H9 (cell line): ENCODE measurements at regions not wholly inside any gene's neighbourhood (a gene's known extent, or its start where the extent isn't known, plus 50 kb on each side); places are given as distances from the start of the nearest gene placed in this dataset.

Source experiments
- DNase-seq: peaks from one replicate; pipeline ENCODE4 v3.0.0-alpha.2; 2017
- H2AFZ ChIP-seq: one replicate; pipeline ENCODE4 v1.6.1; 2013; ENCODE audit warnings: mild to moderate bottlenecking, low read length, control low read depth, moderate library complexity
- H2AK5ac ChIP-seq: 2 replicates; pipeline ENCODE4 v1.6.1; 2013; ENCODE audit warnings: low read length, control low read depth, mixed read lengths; ENCODE audit not compliant: insufficient read length
- H2BK120ac ChIP-seq: one replicate; pipeline ENCODE4 v1.6.1; 2013; ENCODE audit warnings: low read depth, mild to moderate bottlenecking, low read length, control low read depth, inconsistent platforms; ENCODE audit not compliant: poor library complexity, severe bottlenecking
- H2BK12ac ChIP-seq: 2 replicates; pipeline ENCODE4 v1.6.1; 2013; ENCODE audit warnings: low read length, control low read depth, mixed read lengths, low read depth; ENCODE audit not compliant: insufficient read length
- H2BK15ac ChIP-seq: 2 replicates; pipeline ENCODE4 v1.6.1; 2013; ENCODE audit warnings: low read depth, low read length, control low read depth
- H2BK20ac ChIP-seq: one replicate; pipeline ENCODE4 v1.6.1; 2013; ENCODE audit warnings: low read depth, mild to moderate bottlenecking, low read length, control low read depth, inconsistent platforms; ENCODE audit not compliant: poor library complexity, severe bottlenecking
- H2BK5ac ChIP-seq: 2 replicates; pipeline ENCODE4 v1.6.1; 2013; ENCODE audit warnings: low read length, control low read depth, mixed read lengths; ENCODE audit not compliant: insufficient read length
- H3K14ac ChIP-seq: 2 replicates; pipeline ENCODE4 v1.6.1; 2013; ENCODE audit warnings: low read length, control low read depth; ENCODE audit not compliant: insufficient read depth
- H3K18ac ChIP-seq: 2 replicates; pipeline ENCODE4 v1.6.1; 2013; ENCODE audit warnings: low read depth, mild to moderate bottlenecking, mixed read lengths, low read length, control low read depth; ENCODE audit not compliant: insufficient read length
- H3K23ac ChIP-seq: 2 replicates; pipeline ENCODE4 v1.6.1; 2013; ENCODE audit warnings: low read length, control low read depth, mixed read lengths, low read depth; ENCODE audit not compliant: insufficient read length
- H3K23me2 ChIP-seq: 2 replicates; pipeline ENCODE4 v1.6.1; 2013; ENCODE audit warnings: low read depth, mild to moderate bottlenecking, mixed read lengths, low read length, control low read depth; ENCODE audit not compliant: insufficient read length, poor library complexity, severe bottlenecking
- H3K27ac ChIP-seq: 2 replicates; pipeline ENCODE4 v1.5.1; 2013; ENCODE audit warnings: low read length, control low read depth, mixed read lengths, low read depth; ENCODE audit not compliant: insufficient read length
- H3K27me3 ChIP-seq: 2 replicates; pipeline ENCODE4 v1.6.1; 2013; ENCODE audit warnings: low read length, control low read depth, inconsistent platforms; ENCODE audit not compliant: insufficient read depth
- H3K4ac ChIP-seq: 2 replicates; pipeline ENCODE4 v1.6.1; 2013; ENCODE audit warnings: low read depth, mild to moderate bottlenecking, control low read depth, inconsistent platforms, low read length, moderate library complexity
- H3K4me1 ChIP-seq: 2 replicates; pipeline ENCODE4 v1.6.1; 2013; ENCODE audit warnings: low read length, control low read depth, inconsistent platforms; ENCODE audit not compliant: insufficient read depth
- H3K4me2 ChIP-seq: 2 replicates; pipeline ENCODE4 v1.6.1; 2013; ENCODE audit warnings: low read length, control low read depth, mixed read lengths; ENCODE audit not compliant: insufficient read length, insufficient read depth
- H3K56ac ChIP-seq: 2 replicates; pipeline ENCODE4 v1.6.1; 2013; ENCODE audit warnings: low read depth, mild to moderate bottlenecking, mixed read lengths, low read length, control low read depth; ENCODE audit not compliant: insufficient read length
- H3K79me1 ChIP-seq: 2 replicates; pipeline ENCODE4 v1.6.1; 2013; ENCODE audit warnings: low read depth, mild to moderate bottlenecking, moderate library complexity, low read length, control low read depth, inconsistent platforms; ENCODE audit not compliant: insufficient read depth, poor library complexity, severe bottlenecking
- H3K79me2 ChIP-seq: 2 replicates; pipeline ENCODE4 v1.6.1; 2013; ENCODE audit warnings: low read length, control low read depth, inconsistent platforms; ENCODE audit not compliant: insufficient read depth
- H3K9ac ChIP-seq: 2 replicates; pipeline ENCODE4 v1.6.1; 2013; ENCODE audit warnings: low read length, control low read depth, mixed read lengths; ENCODE audit not compliant: insufficient read length; ENCODE audit errors: extremely low read depth
- H3K9me3 ChIP-seq: one replicate; pipeline ENCODE4 v1.6.1; 2013; ENCODE audit warnings: low read depth, low read length, inconsistent platforms; ENCODE audit not compliant: control insufficient read depth
- H3T11ph ChIP-seq: one replicate; pipeline ENCODE4 v1.6.1; 2013; ENCODE audit warnings: mild to moderate bottlenecking, low read length, control low read depth, inconsistent platforms
- H4K20me1 ChIP-seq: one replicate; pipeline ENCODE4 v1.6.1; 2013; ENCODE audit not compliant: control insufficient read depth, insufficient read length, insufficient read depth
- H4K5ac ChIP-seq: 2 replicates; pipeline ENCODE4 v1.6.1; 2013; ENCODE audit warnings: low read depth, mild to moderate bottlenecking, mixed read lengths, low read length, control low read depth; ENCODE audit not compliant: insufficient read length
- H4K8ac ChIP-seq: replicated peaks from 2 replicates; pipeline ENCODE4 v1.6.1; 2013; ENCODE audit warnings: low read length, control low read depth, mixed read lengths, low read depth; ENCODE audit not compliant: insufficient read length
- H4K91ac ChIP-seq: 2 replicates; pipeline ENCODE4 v1.6.1; 2013; ENCODE audit warnings: low read depth, mild to moderate bottlenecking, moderate library complexity, mixed read lengths, low read length, control low read depth; ENCODE audit not compliant: insufficient read length
- H3K27ac Mint-ChIP-seq, 3 experiments: 2 replicates in 2 of 3; 3 replicates in 1 of 3; pipeline ENCODE4 v1.8.0; 2020 to 2021; ENCODE audit warnings: mixed read lengths in 3 of 3, mild to moderate bottlenecking in 1 of 3, moderate library complexity in 1 of 3
- H3K27me3 Mint-ChIP-seq: 2 replicates; pipeline ENCODE4 v1.8.0; 2021; ENCODE audit warnings: low read depth, mild to moderate bottlenecking, moderate library complexity, mixed read lengths
- H3K36me3 Mint-ChIP-seq, 3 experiments: 2 replicates in 2 of 3; 3 replicates in 1 of 3; pipeline ENCODE4 v1.8.0; 2020 to 2021; ENCODE audit warnings: low read depth in 3 of 3, mixed read lengths in 3 of 3; ENCODE audit not compliant: insufficient read depth in 1 of 3
- H3K4me1 Mint-ChIP-seq, 2 experiments: 2 replicates each; pipeline ENCODE4 v1.8.0; 2020; ENCODE audit warnings: mixed read lengths in 2 of 2
- H3K4me3 Mint-ChIP-seq, 2 experiments: 2 replicates in 1 of 2; 3 replicates in 1 of 2; pipeline ENCODE4 v1.8.0; 2020 to 2021; ENCODE audit warnings: mild to moderate bottlenecking in 2 of 2, mixed read lengths in 2 of 2, moderate library complexity in 1 of 2
- H3K9me3 Mint-ChIP-seq, 2 experiments: 2 replicates in 1 of 2; 3 replicates in 1 of 2; pipeline ENCODE4 v1.8.0; 2020; ENCODE audit warnings: mild to moderate bottlenecking in 2 of 2, mixed read lengths in 2 of 2, moderate library complexity in 1 of 2
- WGBS: extraction: QIAGEN DNeasy Blood & Tissue Kit; methylation state at CpG from one replicate; pipeline ENCODE4 v1.1.7; 2013; ENCODE audit warnings: missing lambda C conversion rate, low lambda C conversion rate, mixed read lengths; ENCODE audit not compliant: insufficient read length; ENCODE audit errors: extremely low coverage; 5-methylcytosine and 5-hydroxymethylcytosine counted together
- TF ChIP-seq, protein P1 (sequence below): fragments of 200-600 bp; sonication (generic); conservative IDR thresholded peaks from 3 replicates; pipeline ENCODE4 v1.8.0; 2021; ENCODE audit warnings: antibody characterized with exemption, mild to moderate bottlenecking

- Histone ChIP-seq H3K9me3 (no peaks in the 10 kb centered on the region), H3K4ac (no peak overlapping the region), H2AFZ (no peak overlapping the region), H2AK5ac (no peak overlapping the region), H4K5ac (no peak overlapping the region), H4K20me1 (no peaks in the 10 kb centered on the region), H4K91ac (no peak overlapping the region), H3K18ac (no peak overlapping the region), H2BK15ac (no peak overlapping the region), H3K4me2 (no peak overlapping the region), H3K79me1 (no peaks in the 10 kb centered on the region), H3K9ac (no peak overlapping the region), H3K79me2 (no peaks in the 10 kb centered on the region), H3K23me2 (no peaks in the 10 kb centered on the region), H2BK12ac (no peak overlapping the region), H3K23ac (no peak overlapping the region), H3K27ac (no peak overlapping the region), H3K14ac (no peak overlapping the region), H2BK20ac (no peak overlapping the region), H2BK5ac (no peak overlapping the region), H3T11ph (no peak overlapping the region), H3K27me3 (no peaks in the 10 kb centered on the region; the same call in 1 of the 2 replicates), H2BK120ac (no peak overlapping the region), H3K4me1 (no peaks in the 10 kb centered on the region; the same call in 1 of the 2 replicates), H3K56ac (no peak overlapping the region), H4K8ac (no peak overlapping the region)
- H3K36me3 Mint-ChIP-seq: no peaks in the 10 kb centered on the region
- H3K4me3 Mint-ChIP-seq: 0 out of 5 replicates have a peak overlapping the region, but pooled peaks of 1 of the 2 experiments have one; percentile 11
- WGBS: no CpG with 5 or more reads among the region's 11 CpGs
- H3K9me3 Mint-ChIP-seq: no peaks in the 10 kb centered on the region; a peak in 1 of 5 replicates
- no peak for DNase-seq
- H3K27ac Mint-ChIP-seq: no peak overlapping the region
- H3K27me3 Mint-ChIP-seq: peaks cover 71% of the 10 kb centered on the region
- TF ChIP-seq, protein P1, sequence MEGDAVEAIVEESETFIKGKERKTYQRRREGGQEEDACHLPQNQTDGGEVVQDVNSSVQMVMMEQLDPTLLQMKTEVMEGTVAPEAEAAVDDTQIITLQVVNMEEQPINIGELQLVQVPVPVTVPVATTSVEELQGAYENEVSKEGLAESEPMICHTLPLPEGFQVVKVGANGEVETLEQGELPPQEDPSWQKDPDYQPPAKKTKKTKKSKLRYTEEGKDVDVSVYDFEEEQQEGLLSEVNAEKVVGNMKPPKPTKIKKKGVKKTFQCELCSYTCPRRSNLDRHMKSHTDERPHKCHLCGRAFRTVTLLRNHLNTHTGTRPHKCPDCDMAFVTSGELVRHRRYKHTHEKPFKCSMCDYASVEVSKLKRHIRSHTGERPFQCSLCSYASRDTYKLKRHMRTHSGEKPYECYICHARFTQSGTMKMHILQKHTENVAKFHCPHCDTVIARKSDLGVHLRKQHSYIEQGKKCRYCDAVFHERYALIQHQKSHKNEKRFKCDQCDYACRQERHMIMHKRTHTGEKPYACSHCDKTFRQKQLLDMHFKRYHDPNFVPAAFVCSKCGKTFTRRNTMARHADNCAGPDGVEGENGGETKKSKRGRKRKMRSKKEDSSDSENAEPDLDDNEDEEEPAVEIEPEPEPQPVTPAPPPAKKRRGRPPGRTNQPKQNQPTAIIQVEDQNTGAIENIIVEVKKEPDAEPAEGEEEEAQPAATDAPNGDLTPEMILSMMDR: no peak
- peaks cover 8 to 35% of the 10 kb centered on the region in 2 experiments for H3K4me1 Mint-ChIP-seq
Observed at GRCh38 chr11:115961159-115962003, 457.2 kb upstream of the CADM1 start.
